Activated naive CD8-positive, alpha-beta T cell treated with anti-CD3 and anti-CD28 coated beads for 36 hours (primary cell): ENCODE measurements at regions not wholly inside any gene's neighbourhood (a gene's known extent, or its start where the extent isn't known, plus 50 kb on each side); places are given as distances from the start of the nearest gene placed in this dataset.
"Not testable (repeated sequence)": the region's sequence is repeated elsewhere in the genome, so short reads cannot be mapped to it uniquely, and the experiment has no call there.

Experiments used
- DNase-seq: peaks from one replicate; pipeline ENCODE4 v3.0.0; 2021
- H3K27ac Mint-ChIP-seq: one replicate; pipeline ENCODE4 v1.8.0; 2022; ENCODE audit warnings: mild to moderate bottlenecking, moderate library complexity, mixed read lengths
- H3K27me3 Mint-ChIP-seq: one replicate; pipeline ENCODE4 v1.8.0; 2022; ENCODE audit warnings: mild to moderate bottlenecking, mixed read lengths
- H3K36me3 Mint-ChIP-seq: one replicate; pipeline ENCODE4 v1.8.0; 2021; ENCODE audit warnings: mild to moderate bottlenecking, mixed read lengths
- H3K4me1 Mint-ChIP-seq: one replicate; pipeline ENCODE4 v1.8.0; 2021; ENCODE audit warnings: mixed read lengths
- H3K4me3 Mint-ChIP-seq: one replicate; pipeline ENCODE4 v1.8.0; 2022; ENCODE audit warnings: mild to moderate bottlenecking, moderate library complexity, mixed read lengths
- H3K9me3 Mint-ChIP-seq: one replicate; pipeline ENCODE4 v1.8.0; 2022; ENCODE audit warnings: mixed read lengths

- H3K4me3 Mint-ChIP-seq, result no peak overlapping the region
- H3K4me1 Mint-ChIP-seq, result no peaks in the 10 kb centered on the region
- DNase-seq, result no peak
- peaks cover 3% of the 10 kb centered on the region for H3K9me3 Mint-ChIP-seq
- no peaks in the 10 kb centered on the region for H3K27me3 Mint-ChIP-seq
- H3K27ac Mint-ChIP-seq, result no peak overlapping the region
- no peaks in the 10 kb centered on the region for H3K36me3 Mint-ChIP-seq
Observed at GRCh38 chr3:21991061-21991460, 240.1 kb upstream of the ZNF385D start.

DNA sequence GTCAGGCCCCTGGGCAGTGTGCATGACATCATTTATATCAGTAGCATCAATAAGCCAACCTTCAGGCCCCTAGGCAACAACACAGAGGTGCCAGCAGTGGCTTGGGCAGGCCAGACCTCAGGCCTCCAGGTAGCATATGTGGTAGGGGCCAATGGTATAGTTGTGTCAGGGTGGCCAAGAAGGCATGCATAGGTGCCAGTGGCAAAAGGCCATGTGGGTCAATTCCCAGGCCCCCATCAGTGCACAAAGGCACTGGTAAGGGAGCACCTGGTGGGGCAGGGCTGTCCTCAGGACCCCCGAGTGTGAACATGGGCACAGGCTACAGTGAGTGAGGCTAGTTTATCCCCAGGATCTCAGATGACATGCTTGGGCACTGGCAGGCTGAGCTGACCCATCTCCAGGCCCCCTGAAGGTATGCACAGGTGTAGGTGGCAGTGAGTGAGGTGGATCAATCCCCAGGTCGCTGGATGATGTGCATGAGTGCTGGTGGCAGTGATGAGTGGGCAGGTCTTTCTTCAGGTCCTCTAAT is 244.1 kb upstream of the ZNF385D start:
- Mint-ChIP-seq H3K9me3 (peaks cover 2% of the 10 kb centered on the region), H3K4me3 (no peak overlapping the region), H3K27ac (no peak overlapping the region), H3K27me3 (no peaks in the 10 kb centered on the region), H3K36me3 (no peaks in the 10 kb centered on the region), H3K4me1 (no peaks in the 10 kb centered on the region)
- DNase-seq, result no peak

DNA sequence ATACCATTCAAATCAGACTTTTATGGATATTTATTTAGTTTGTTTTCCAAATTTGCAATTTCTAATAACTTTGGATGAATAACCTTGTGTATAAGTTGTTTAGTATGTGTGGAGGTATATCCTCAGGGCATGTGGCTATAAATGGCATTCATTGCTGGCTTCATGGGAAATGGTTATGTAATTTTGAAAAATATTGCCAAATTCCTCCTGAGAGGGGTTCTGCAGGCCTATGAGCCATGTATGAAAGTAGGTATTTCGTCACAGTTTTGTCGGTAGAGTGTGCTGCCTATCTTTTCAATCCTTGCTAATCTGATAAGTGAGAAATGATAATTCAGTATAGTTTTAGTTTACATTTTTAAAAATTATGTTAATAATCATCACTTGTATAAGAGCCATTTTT is 256.4 kb upstream of the ZNF385D start:
- H3K27ac Mint-ChIP-seq, result no peak overlapping the region
- no peaks in the 10 kb centered on the region for H3K4me1 Mint-ChIP-seq
- no peaks in the 10 kb centered on the region for H3K27me3 Mint-ChIP-seq
- DNase-seq, result no peak
- H3K4me3 Mint-ChIP-seq, result no peak overlapping the region
- H3K9me3 Mint-ChIP-seq, result peaks cover 3% of the 10 kb centered on the region
- no peaks in the 10 kb centered on the region for H3K36me3 Mint-ChIP-seq

- Mint-ChIP-seq H3K4me1 (no peaks in the 10 kb centered on the region), H3K9me3 (peaks cover 3% of the 10 kb centered on the region), H3K4me3 (no peak overlapping the region), H3K27ac (no peak overlapping the region), H3K27me3 (no peaks in the 10 kb centered on the region), H3K36me3 (no peaks in the 10 kb centered on the region)
- no peak for DNase-seq
Observed at GRCh38 chr3:22010997-22011396, 260.0 kb upstream of the ZNF385D start.

- Mint-ChIP-seq H3K9me3 (no peaks in the 10 kb centered on the region), H3K4me1 (no peaks in the 10 kb centered on the region), H3K27ac (no peak overlapping the region), H3K4me3 (no peak overlapping the region), H3K27me3 (no peaks in the 10 kb centered on the region), H3K36me3 (no peaks in the 10 kb centered on the region)
- DNase-seq, result no peak
Observed at GRCh38 chr3:22012471-22012870, 261.5 kb upstream of the ZNF385D start.

GRCh38 chr3:22013641-22014040 is 262.6 kb upstream of the ZNF385D start:
- Mint-ChIP-seq H3K27me3 (no peaks in the 10 kb centered on the region), H3K27ac (no peak overlapping the region), H3K9me3 (no peaks in the 10 kb centered on the region), H3K4me1 (no peaks in the 10 kb centered on the region), H3K4me3 (no peak overlapping the region), H3K36me3 (no peaks in the 10 kb centered on the region)
- no peak for DNase-seq

DNA sequence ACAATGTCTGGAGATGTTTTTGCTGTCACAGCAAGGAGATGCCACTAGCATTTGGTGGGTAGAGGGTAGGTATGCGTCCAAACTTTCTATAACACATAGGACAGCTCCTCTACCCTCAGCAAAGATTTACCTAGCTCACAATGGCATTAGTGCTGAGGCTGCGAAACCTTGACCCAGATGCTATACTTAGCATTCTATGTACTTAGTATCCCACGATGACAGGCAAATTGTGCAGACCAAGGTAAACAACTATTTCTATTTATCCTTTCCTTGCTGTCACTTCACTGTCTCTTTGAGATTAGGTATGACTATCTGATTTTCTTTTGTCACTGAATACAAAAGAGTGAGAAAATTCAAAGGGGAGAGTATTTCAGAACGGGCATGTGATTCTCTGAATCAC is 265.2 kb upstream of the ZNF385D start:
- H3K4me1 Mint-ChIP-seq, result no peaks in the 10 kb centered on the region
- H3K27ac Mint-ChIP-seq, result no peak overlapping the region
- no peak for DNase-seq
- H3K36me3 Mint-ChIP-seq, result no peaks in the 10 kb centered on the region
- no peaks in the 10 kb centered on the region for H3K27me3 Mint-ChIP-seq
- no peak overlapping the region for H3K4me3 Mint-ChIP-seq
- no peaks in the 10 kb centered on the region for H3K9me3 Mint-ChIP-seq

- H3K4me3 Mint-ChIP-seq, result not testable (repeated sequence)
Observed at GRCh38 chr3:22024638-22025037, 273.6 kb upstream of the ZNF385D start.

DNA sequence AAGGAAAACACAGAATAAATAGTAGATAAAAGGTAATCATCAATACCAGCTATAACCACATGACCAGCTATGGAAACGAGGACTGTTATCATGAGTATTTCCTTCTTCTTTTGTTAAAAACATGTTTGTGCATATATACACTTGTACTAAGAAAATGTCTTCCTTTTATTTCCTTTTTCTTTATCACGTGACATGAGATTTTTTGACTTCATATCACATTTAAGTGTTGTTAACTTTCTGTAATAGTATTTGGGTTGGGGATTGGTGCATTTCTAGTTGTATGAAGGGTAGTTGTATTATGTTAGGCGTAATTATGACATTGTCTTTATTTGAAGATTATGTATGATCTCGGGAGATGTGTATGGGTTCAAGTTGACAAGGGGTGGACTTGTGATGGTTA is 278.5 kb upstream of the ZNF385D start:
- DNase-seq, result no peak
- Mint-ChIP-seq H3K27ac (no peak overlapping the region), H3K4me1 (no peaks in the 10 kb centered on the region), H3K36me3 (no peaks in the 10 kb centered on the region), H3K9me3 (peaks cover 2% of the 10 kb centered on the region), H3K27me3 (no peaks in the 10 kb centered on the region), H3K4me3 (no peak overlapping the region)

More at GRCh38 chr3:22024638-22025037, 273.6 kb upstream of the ZNF385D start:
- not testable (repeated sequence) for DNase-seq, H3K27ac Mint-ChIP-seq, H3K9me3 Mint-ChIP-seq, H3K27me3 Mint-ChIP-seq, H3K4me1 Mint-ChIP-seq, H3K36me3 Mint-ChIP-seq

DNA sequence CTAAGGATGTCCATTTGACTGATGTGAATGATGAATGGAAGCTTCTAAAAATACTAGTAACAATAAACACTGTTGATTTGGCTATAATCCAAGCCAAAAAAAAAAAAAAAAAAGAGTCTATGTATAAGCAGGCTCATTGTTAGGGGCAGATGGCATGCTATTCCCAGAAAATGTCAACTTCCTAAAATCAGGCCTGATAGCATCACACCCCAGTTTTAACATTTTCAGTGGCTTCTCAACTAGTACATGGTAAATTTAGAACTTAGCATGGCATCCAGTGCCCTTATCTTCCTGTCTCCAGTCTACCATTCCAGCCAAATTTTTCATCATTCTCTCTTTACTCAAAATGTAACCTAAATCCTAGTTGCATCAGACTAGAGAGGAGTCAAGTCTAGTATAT is 288.2 kb upstream of the ZNF385D start:
- no peaks in the 10 kb centered on the region for H3K27me3 Mint-ChIP-seq
- H3K27ac Mint-ChIP-seq, result no peak overlapping the region
- no peaks in the 10 kb centered on the region for H3K4me1 Mint-ChIP-seq
- H3K4me3 Mint-ChIP-seq, result no peak overlapping the region
- no peaks in the 10 kb centered on the region for H3K36me3 Mint-ChIP-seq
- H3K9me3 Mint-ChIP-seq, result no peaks in the 10 kb centered on the region
- DNase-seq, result no peak

DNA sequence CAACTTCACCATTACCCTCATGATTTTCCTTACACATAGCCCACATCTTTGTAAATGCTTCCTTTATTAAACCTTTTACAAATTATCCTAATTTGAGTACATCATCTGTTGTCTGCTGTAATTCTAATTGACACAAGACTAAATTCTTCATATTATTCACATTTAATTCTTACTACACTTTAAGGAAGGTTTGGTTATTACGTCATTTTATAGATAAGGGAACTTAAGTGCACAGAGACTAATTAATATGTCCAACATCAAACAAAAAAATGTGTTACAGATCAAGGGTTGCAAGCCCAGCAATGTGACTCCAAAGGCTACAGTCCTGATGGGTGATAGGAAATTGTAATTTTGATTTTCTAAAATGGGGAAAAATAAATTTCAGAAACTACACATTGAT is 289.1 kb upstream of the ZNF385D start:
- Mint-ChIP-seq H3K27me3 (no peaks in the 10 kb centered on the region), H3K4me1 (no peaks in the 10 kb centered on the region), H3K27ac (no peak overlapping the region), H3K36me3 (no peaks in the 10 kb centered on the region), H3K4me3 (no peak overlapping the region), H3K9me3 (no peaks in the 10 kb centered on the region)
- DNase-seq, result no peak

- H3K27me3 Mint-ChIP-seq, result no peaks in the 10 kb centered on the region
- no peak overlapping the region for H3K4me3 Mint-ChIP-seq
- no peaks in the 10 kb centered on the region for H3K36me3 Mint-ChIP-seq
- peaks cover 2% of the 10 kb centered on the region for H3K9me3 Mint-ChIP-seq
- DNase-seq, result no peak
- H3K27ac Mint-ChIP-seq, result no peak overlapping the region
- H3K4me1 Mint-ChIP-seq, result no peaks in the 10 kb centered on the region
Observed at GRCh38 chr3:22045882-22046281, 294.9 kb upstream of the ZNF385D start.

DNA sequence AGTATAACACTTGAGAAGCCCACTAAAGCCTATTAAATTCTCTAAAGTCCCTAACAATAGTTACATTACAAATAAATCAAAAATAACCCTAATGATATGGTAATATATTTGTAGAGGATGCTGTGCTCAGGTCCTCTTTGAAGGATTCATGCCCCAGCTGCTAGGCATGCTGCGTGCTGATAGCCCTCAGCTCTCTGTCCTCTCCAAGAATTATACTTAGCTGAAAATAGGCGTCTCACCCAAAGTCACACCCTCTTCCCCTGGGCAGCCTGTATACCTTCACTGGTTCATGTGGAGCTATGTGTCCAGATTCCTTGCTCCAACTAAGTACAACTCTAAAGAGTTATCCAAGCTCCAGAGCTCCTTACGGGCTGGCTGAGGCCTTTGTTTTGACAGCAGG is 312.5 kb upstream of the ZNF385D start:
- no peak for DNase-seq
- Mint-ChIP-seq H3K27me3 (no peaks in the 10 kb centered on the region), H3K4me3 (no peak overlapping the region), H3K4me1 (no peaks in the 10 kb centered on the region), H3K27ac (no peak overlapping the region), H3K9me3 (no peaks in the 10 kb centered on the region), H3K36me3 (no peaks in the 10 kb centered on the region)

DNA sequence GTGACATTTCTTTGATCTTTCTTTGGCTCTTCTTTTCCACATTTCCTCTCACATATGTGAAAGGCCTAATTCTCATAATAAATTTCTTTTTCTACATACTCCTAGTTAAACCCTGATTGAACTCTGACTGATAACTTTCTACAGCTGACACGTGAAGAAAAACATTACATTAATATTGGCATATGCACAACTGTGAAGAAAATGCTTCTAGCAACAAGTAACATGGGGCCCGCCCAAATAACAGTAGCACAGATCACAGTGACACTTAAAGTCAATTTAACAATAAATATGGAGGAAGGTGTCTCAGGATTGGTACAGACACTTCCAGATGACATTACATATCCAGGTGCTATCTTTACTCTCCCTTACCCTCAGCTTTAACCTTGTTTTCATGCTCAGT is 317.6 kb upstream of the ZNF385D start:
- Mint-ChIP-seq H3K4me3 (no peak overlapping the region), H3K9me3 (no peaks in the 10 kb centered on the region), H3K27ac (no peak overlapping the region), H3K27me3 (no peaks in the 10 kb centered on the region), H3K36me3 (no peaks in the 10 kb centered on the region), H3K4me1 (no peaks in the 10 kb centered on the region)
- DNase-seq, result no peak

DNA sequence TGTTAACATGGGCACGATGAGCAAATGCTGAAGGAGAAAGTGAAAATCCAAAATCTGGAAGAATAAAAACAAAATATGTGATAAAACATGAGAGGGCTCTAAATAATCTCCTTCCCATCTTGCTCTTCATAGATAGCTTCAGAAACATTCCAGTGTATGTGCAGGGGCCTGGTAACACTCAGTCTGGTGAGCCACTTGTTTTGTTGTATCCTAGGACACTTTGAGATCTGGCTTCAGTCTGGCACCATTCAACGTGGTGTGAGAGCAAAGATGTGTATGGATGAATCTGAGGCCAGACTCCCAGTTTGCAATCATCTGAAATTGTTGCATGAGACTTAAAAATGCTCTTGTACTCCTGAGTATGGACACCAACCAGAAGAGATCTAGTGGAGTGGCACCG is 337.2 kb upstream of the ZNF385D start:
- Mint-ChIP-seq H3K36me3 (no peaks in the 10 kb centered on the region), H3K27me3 (no peaks in the 10 kb centered on the region), H3K9me3 (peaks cover 2% of the 10 kb centered on the region), H3K27ac (no peak overlapping the region), H3K4me3 (no peak overlapping the region), H3K4me1 (no peaks in the 10 kb centered on the region)
- no peak for DNase-seq

GRCh38 chr3:22089284-22089683 is 338.3 kb upstream of the ZNF385D start:
- no peak overlapping the region for H3K27ac Mint-ChIP-seq
- DNase-seq, result no peak
- no peaks in the 10 kb centered on the region for H3K27me3 Mint-ChIP-seq

DNA sequence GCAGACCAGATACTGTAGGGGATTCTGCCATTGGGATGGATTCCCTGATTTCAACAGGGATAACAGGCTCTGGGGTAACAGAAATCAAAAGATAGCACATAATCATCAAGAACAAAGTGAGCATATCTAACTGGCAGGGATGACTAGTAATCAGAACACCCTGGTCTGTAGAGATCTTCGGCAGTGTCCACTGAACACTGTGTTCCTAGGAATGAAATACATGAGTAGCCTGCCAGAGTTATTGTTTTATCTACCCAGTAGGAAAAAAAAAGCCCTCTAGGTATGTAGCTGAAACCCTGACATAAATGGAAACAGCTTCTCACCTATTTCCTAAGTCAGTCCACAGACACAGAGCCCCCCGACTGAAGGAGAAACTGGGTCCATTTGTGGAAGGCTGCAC is 340.3 kb upstream of the ZNF385D start:
- Mint-ChIP-seq H3K9me3 (no peaks in the 10 kb centered on the region), H3K27ac (no peak overlapping the region), H3K4me3 (no peak overlapping the region), H3K36me3 (no peaks in the 10 kb centered on the region), H3K4me1 (no peaks in the 10 kb centered on the region), H3K27me3 (no peaks in the 10 kb centered on the region)
- DNase-seq, result no peak

More at GRCh38 chr3:22089284-22089683, 338.3 kb upstream of the ZNF385D start:
- no peaks in the 10 kb centered on the region for H3K36me3 Mint-ChIP-seq
- H3K4me3 Mint-ChIP-seq, result no peak overlapping the region
- H3K9me3 Mint-ChIP-seq, result peaks cover 2% of the 10 kb centered on the region
- H3K4me1 Mint-ChIP-seq, result no peaks in the 10 kb centered on the region
